Neutrophil (primary cell): ENCODE measurements at regions not wholly inside any gene's neighbourhood (a gene's known extent, or its start where the extent isn't known, plus 50 kb on each side); places are given as distances from the start of the nearest gene placed in this dataset.

Experiments used
- H3K27ac ChIP-seq: fragments of 200-600 bp; sonication (generic); 2 replicates; pipeline ENCODE4 v1.5.1; 2016; ENCODE audit warnings: mild to moderate bottlenecking, moderate library complexity
- H3K27me3 ChIP-seq: fragments of 200-600 bp; sonication (generic); 2 replicates; pipeline ENCODE4 v1.6.0; 2016; ENCODE audit warnings: mild to moderate bottlenecking
- H3K36me3 ChIP-seq: fragments of 200-600 bp; sonication (generic); 2 replicates; pipeline ENCODE4 v1.5.1; 2017
- H3K4me1 ChIP-seq, 2 experiments: fragments of 200-600 bp in 1 of 2; sonication (generic) in 1 of 2; 1 replicate in 1 of 2; 2 replicates in 1 of 2; pipeline versions ENCODE4 v1.5.1 to v1.6.1; 2013 to 2016; ENCODE audit warnings: low read depth in 1 of 2, low read length in 1 of 2, mild to moderate bottlenecking in 1 of 2, moderate library complexity in 1 of 2; ENCODE audit not compliant: control insufficient read depth in 1 of 2, insufficient read depth in 1 of 2
- H3K4me3 ChIP-seq, 2 experiments: fragments of 200-600 bp in 1 of 2; sonication (generic) in 1 of 2; 1 replicate in 1 of 2; 2 replicates in 1 of 2; pipeline ENCODE4 v1.5.1; 2013 to 2016; ENCODE audit warnings: low read depth in 1 of 2, low read length in 1 of 2, mild to moderate bottlenecking in 1 of 2, moderate library complexity in 1 of 2
- H3K9me3 ChIP-seq: fragments of 200-600 bp; sonication (generic); 2 replicates; pipeline ENCODE4 v1.5.1; 2016
- CTCF ChIP-seq: fragments of 200-600 bp; sonication (generic); IDR thresholded peaks from 2 replicates; pipeline ENCODE4 v1.5.1; 2016; ENCODE audit warnings: antibody characterized with exemption

- H3K4me3 ChIP-seq: no peak overlapping the region
- TF ChIP-seq CTCF: no peak
- H3K27me3 ChIP-seq: no peaks in the 10 kb centered on the region
- no peaks in the 10 kb centered on the region for H3K4me1 ChIP-seq
- H3K36me3 ChIP-seq: no peaks in the 10 kb centered on the region
- H3K9me3 ChIP-seq: no peaks in the 10 kb centered on the region
- H3K27ac ChIP-seq: no peak overlapping the region
Measured at GRCh38 chr9:108474356-108474755, 381.4 kb downstream of the ACTL7B start.

- Histone ChIP-seq H3K9me3 (no peaks in the 10 kb centered on the region), H3K27ac (no peak overlapping the region), H3K4me1 (no peaks in the 10 kb centered on the region), H3K36me3 (no peaks in the 10 kb centered on the region), H3K4me3 (no peak overlapping the region), H3K27me3 (no peaks in the 10 kb centered on the region)
- no peak for TF ChIP-seq CTCF
Measured at GRCh38 chr9:108473209-108474112, 382.3 kb downstream of the ACTL7B start.

- no peak overlapping the region for H3K4me3 ChIP-seq
- TF ChIP-seq CTCF: no peak
- H3K27me3 ChIP-seq: no peaks in the 10 kb centered on the region
- H3K36me3 ChIP-seq: no peaks in the 10 kb centered on the region
- H3K27ac ChIP-seq: no peak overlapping the region
- H3K4me1 ChIP-seq: no peaks in the 10 kb centered on the region
- no peaks in the 10 kb centered on the region for H3K9me3 ChIP-seq
Measured at GRCh38 chr9:108469654-108470053, 386.1 kb downstream of the ACTL7B start.

GRCh38 chr9:108468364-108468763 is 387.4 kb downstream of the ACTL7B start:
- no peaks in the 10 kb centered on the region for H3K9me3 ChIP-seq
- H3K4me1 ChIP-seq: no peaks in the 10 kb centered on the region
- TF ChIP-seq CTCF: no peak
- H3K27me3 ChIP-seq: no peaks in the 10 kb centered on the region
- no peak overlapping the region for H3K27ac ChIP-seq
- no peak overlapping the region for H3K4me3 ChIP-seq
- no peaks in the 10 kb centered on the region for H3K36me3 ChIP-seq

- no peak overlapping the region for H3K4me3 ChIP-seq
- H3K9me3 ChIP-seq: no peaks in the 10 kb centered on the region
- H3K4me1 ChIP-seq: no peaks in the 10 kb centered on the region
- H3K27ac ChIP-seq: no peak overlapping the region
- no peaks in the 10 kb centered on the region for H3K27me3 ChIP-seq
- no peaks in the 10 kb centered on the region for H3K36me3 ChIP-seq
- TF ChIP-seq CTCF: no peak
Measured at GRCh38 chr9:108467653-108468324, 388.0 kb downstream of the ACTL7B start.
